CD8-positive, alpha-beta memory T cell (primary cell): ENCODE measurements at regions not wholly inside any gene's neighbourhood (a gene's known extent, or its start where the extent isn't known, plus 50 kb on each side); places are given as distances from the start of the nearest gene placed in this dataset.

Source experiments
- CTCF ChIA-PET: fragments of 350-600 bp; sonication (Branson Sonifier 250); formaldehyde crosslinking; loops from one replicate; lab custom pipeline; 2021; ENCODE audit warnings: antibody characterized with exemption; lab: Charles Lee
- POLR2A ChIA-PET: fragments of 350-600 bp; sonication (Branson Sonifier 250); formaldehyde crosslinking; loops from one replicate; lab custom pipeline; 2021; ENCODE audit warnings: antibody characterized with exemption; lab: Charles Lee
- DNase-seq, 5 donors: peaks; one replicate each; pipeline versions ENCODE4 v3.0.0 to v3.0.0-alpha.2; 2020 to 2022; ENCODE audit warnings: mixed read lengths in 1 of 5
- H3K27ac ChIP-seq: one replicate; pipeline ENCODE4 v1.7.0; 2013; ENCODE audit warnings: low read depth, mild to moderate bottlenecking, low read length, moderate library complexity
- H3K27me3 ChIP-seq: 2 replicates; pipeline ENCODE4 v1.7.0; 2013; ENCODE audit warnings: low read length, mild to moderate bottlenecking; ENCODE audit not compliant: insufficient read depth, poor library complexity, severe bottlenecking
- H3K36me3 ChIP-seq: 2 replicates; pipeline ENCODE4 v1.7.0; 2013; ENCODE audit warnings: mild to moderate bottlenecking, low read length, moderate library complexity; ENCODE audit not compliant: insufficient read depth
- H3K4me1 ChIP-seq: 2 replicates; pipeline ENCODE4 v1.7.0; 2013; ENCODE audit warnings: mild to moderate bottlenecking, low read length, moderate library complexity; ENCODE audit not compliant: insufficient read depth
- H3K4me3 ChIP-seq: 2 replicates; pipeline ENCODE4 v1.7.0; 2013; ENCODE audit warnings: mild to moderate bottlenecking, low read length
- H3K9me3 ChIP-seq: 2 replicates; pipeline ENCODE4 v1.7.0; 2013; ENCODE audit warnings: mild to moderate bottlenecking, low read length
- H3K27ac Mint-ChIP-seq, 8 donors: one replicate each; pipeline ENCODE4 v1.8.0; 2020 to 2021; ENCODE audit warnings: mixed read lengths in 8 of 8, mild to moderate bottlenecking in 6 of 8, inconsistent platforms in 3 of 8, moderate library complexity in 3 of 8
- H3K27me3 Mint-ChIP-seq, 2 donors: one replicate each; pipeline ENCODE4 v1.8.0; 2020 to 2021; ENCODE audit warnings: mixed read lengths in 2 of 2, mild to moderate bottlenecking in 1 of 2, moderate library complexity in 1 of 2
- H3K36me3 Mint-ChIP-seq, 3 donors: one replicate each; pipeline ENCODE4 v1.8.0; 2020 to 2021; ENCODE audit warnings: mixed read lengths in 3 of 3, inconsistent platforms in 1 of 3, mild to moderate bottlenecking in 1 of 3
- H3K4me1 Mint-ChIP-seq, 3 donors: one replicate each; pipeline ENCODE4 v1.8.0; 2020 to 2021; ENCODE audit warnings: mixed read lengths in 3 of 3, inconsistent platforms in 1 of 3, mild to moderate bottlenecking in 1 of 3
- H3K4me3 Mint-ChIP-seq, 7 donors: one replicate each; pipeline ENCODE4 v1.8.0; 2020 to 2021; ENCODE audit warnings: mixed read lengths in 7 of 7, mild to moderate bottlenecking in 6 of 7, moderate library complexity in 4 of 7, inconsistent platforms in 2 of 7
- H3K9me3 Mint-ChIP-seq, 5 donors: one replicate each; pipeline ENCODE4 v1.8.0; 2020 to 2022; ENCODE audit warnings: mixed read lengths in 5 of 5, mild to moderate bottlenecking in 3 of 5, moderate library complexity in 2 of 5, inconsistent platforms in 1 of 5

DNA sequence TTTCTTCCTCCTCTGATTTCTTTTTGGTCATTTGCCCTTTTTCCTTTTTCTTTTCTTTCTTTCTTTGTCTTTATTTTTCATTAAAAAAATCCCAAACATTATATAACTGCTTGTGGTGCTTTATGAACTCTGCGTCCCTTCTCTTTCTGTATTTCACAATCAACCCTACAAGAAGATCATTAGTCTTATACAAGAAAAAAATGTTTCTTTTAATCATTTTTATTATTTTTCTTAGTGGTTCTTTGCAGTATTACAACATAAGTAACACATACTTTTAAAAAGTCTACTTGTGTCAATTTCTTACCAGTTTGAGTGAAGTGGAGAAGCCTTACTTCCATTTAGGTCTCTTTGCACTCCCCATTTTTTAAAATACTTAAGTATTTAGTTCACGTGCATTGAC, 212.7 kb upstream of the SMC2 start:
- Histone ChIP-seq H3K4me3 (no peak overlapping the region), H3K4me1 (no peaks in the 10 kb centered on the region), H3K36me3 (no peaks in the 10 kb centered on the region), H3K27me3 (no peaks in the 10 kb centered on the region), H3K27ac (no peak overlapping the region), H3K9me3 (no peaks in the 10 kb centered on the region)
- H3K36me3 Mint-ChIP-seq: no peaks in the 10 kb centered on the region
- ChIA-PET CTCF (no interaction called here), POLR2A (no interaction called here)
- no peaks in the 10 kb centered on the region for H3K4me1 Mint-ChIP-seq
- H3K27ac Mint-ChIP-seq: no peak overlapping the region
- H3K27me3 Mint-ChIP-seq: no peaks in the 10 kb centered on the region
- no peak overlapping the region for H3K4me3 Mint-ChIP-seq
- no peak for DNase-seq
- peaks cover 0 to 4% (median 0%) of the 10 kb centered on the region in 5 donors for H3K9me3 Mint-ChIP-seq

DNA sequence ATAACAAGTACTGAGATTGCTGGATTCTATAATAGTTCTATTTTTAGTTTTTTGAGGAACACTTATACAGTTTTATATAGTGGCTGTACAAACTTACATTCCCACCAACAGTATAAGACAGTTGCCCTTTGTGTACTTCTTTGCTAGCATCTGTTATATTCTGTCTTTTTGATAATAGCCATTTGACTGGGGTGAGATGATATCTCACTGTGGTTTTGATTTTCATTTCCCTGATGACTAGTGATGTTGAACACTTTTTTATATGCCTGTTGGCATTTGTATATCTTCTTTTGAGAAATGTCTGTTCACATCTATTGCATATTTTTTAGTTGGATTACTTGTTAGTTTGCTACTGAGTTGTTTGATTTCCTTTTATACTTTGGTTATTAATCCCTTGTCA, 204.1 kb upstream of the SMC2 start:
- peaks cover 0 to 7% (median 0%) of the 10 kb centered on the region in 5 donors for H3K9me3 Mint-ChIP-seq
- DNase-seq: no peak
- H3K36me3 Mint-ChIP-seq: no peaks in the 10 kb centered on the region
- H3K9me3 ChIP-seq: no peaks in the 10 kb centered on the region
- POLR2A ChIA-PET: no interaction called here
- H3K27ac ChIP-seq: no peak overlapping the region
- H3K27ac Mint-ChIP-seq: no peak overlapping the region
- H3K4me3 ChIP-seq: no peak overlapping the region
- no peak overlapping the region for H3K4me3 Mint-ChIP-seq
- H3K4me1 Mint-ChIP-seq: no peaks in the 10 kb centered on the region
- no peaks in the 10 kb centered on the region for H3K27me3 ChIP-seq
- no peaks in the 10 kb centered on the region for H3K4me1 ChIP-seq
- CTCF ChIA-PET: no interaction called here
- H3K27me3 Mint-ChIP-seq: peaks cover 0 to 2% of the 10 kb centered on the region in 2 donors
- no peaks in the 10 kb centered on the region for H3K36me3 ChIP-seq

DNA sequence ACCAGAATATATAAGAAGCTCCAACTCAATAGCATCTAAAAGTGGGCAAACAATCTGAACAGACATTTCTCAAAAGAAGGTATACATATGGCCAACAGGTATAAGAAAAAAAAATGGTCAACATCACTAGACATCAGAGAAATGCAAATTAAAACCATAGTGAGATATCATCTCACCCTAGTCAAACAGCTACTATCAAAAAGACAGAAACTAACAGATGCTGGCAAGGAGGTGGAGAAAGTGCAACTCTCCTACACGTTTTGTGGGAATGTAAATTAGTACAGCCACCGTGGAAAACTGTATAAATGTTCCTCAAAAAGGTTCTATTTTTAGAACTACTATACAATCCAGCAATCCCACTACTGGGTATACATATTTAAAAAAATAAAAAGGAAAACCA, 199.9 kb upstream of the SMC2 start:
- DNase-seq: no peak
- no peaks in the 10 kb centered on the region for H3K36me3 ChIP-seq
- no peaks in the 10 kb centered on the region for H3K36me3 Mint-ChIP-seq
- no peaks in the 10 kb centered on the region for H3K4me1 ChIP-seq
- peaks cover 0 to 4% (median 0%) of the 10 kb centered on the region in 5 donors for H3K9me3 Mint-ChIP-seq
- no peak overlapping the region for H3K4me3 ChIP-seq
- H3K4me1 Mint-ChIP-seq: no peaks in the 10 kb centered on the region
- H3K27me3 ChIP-seq: no peaks in the 10 kb centered on the region
- H3K27ac Mint-ChIP-seq: no peak overlapping the region
- H3K4me3 Mint-ChIP-seq: no peak overlapping the region
- no peak overlapping the region for H3K27ac ChIP-seq
- ChIA-PET POLR2A (no interaction called here), CTCF (no interaction called here)
- H3K9me3 ChIP-seq: no peaks in the 10 kb centered on the region
- H3K27me3 Mint-ChIP-seq: no peaks in the 10 kb centered on the region

DNA sequence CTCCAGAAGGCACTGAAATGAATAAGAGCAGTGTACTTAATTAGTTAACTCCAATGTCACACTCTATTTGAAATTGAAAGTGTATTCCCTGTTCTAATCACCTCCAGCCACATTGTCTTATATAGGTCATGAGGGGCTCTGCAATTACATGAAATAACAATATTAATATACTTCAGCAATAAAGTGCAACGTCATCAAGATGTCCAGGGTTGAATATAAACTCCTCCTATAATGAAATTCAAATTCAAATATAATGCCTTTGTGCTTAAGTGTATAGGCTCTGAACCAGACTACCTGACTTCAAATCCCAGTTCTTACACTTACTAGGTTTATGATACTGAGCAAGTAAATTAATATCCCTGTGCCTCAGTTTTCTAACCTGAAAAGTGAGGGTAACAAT, 195.6 kb upstream of the SMC2 start:
- Histone ChIP-seq H3K4me3 (no peak overlapping the region), H3K36me3 (no peaks in the 10 kb centered on the region), H3K27ac (no peak overlapping the region), H3K27me3 (no peaks in the 10 kb centered on the region), H3K4me1 (no peaks in the 10 kb centered on the region), H3K9me3 (no peaks in the 10 kb centered on the region)
- Mint-ChIP-seq H3K4me1 (no peaks in the 10 kb centered on the region), H3K27me3 (peaks cover 0 to 4% of the 10 kb centered on the region in 2 donors), H3K4me3 (no peak overlapping the region), H3K36me3 (no peaks in the 10 kb centered on the region), H3K27ac (no peak overlapping the region), H3K9me3 (no peaks in the 10 kb centered on the region)
- no peak for DNase-seq
- POLR2A ChIA-PET: no interaction called here
- CTCF ChIA-PET: no interaction called here

DNA sequence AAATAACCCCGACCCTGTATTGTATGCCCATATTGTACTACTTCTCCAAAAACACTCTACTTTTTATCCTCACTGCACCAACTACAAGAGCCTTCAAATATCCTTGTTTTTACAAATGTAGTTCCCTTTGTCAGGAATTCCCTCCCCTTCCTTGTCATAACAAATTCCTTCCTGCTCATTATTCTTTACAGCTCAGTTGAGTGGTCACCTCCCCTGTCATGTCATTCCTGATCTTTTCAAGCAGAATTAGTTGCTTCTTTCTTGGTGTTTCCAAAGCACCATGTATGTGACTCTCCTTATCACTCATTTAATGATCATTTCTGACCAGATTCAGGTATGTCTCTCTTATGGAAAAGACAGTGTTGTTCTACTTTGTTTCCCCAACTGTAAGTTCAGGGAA, 194.2 kb upstream of the SMC2 start:
- CTCF ChIA-PET: no interaction called here
- H3K4me3 ChIP-seq: no peak overlapping the region
- H3K27me3 ChIP-seq: no peaks in the 10 kb centered on the region
- no peak for DNase-seq
- Mint-ChIP-seq H3K4me3 (no peak overlapping the region), H3K36me3 (no peaks in the 10 kb centered on the region), H3K27me3 (peaks cover 0 to 6% of the 10 kb centered on the region in 2 donors), H3K27ac (no peak overlapping the region), H3K9me3 (no peaks in the 10 kb centered on the region), H3K4me1 (no peaks in the 10 kb centered on the region)
- no peak overlapping the region for H3K27ac ChIP-seq
- no peaks in the 10 kb centered on the region for H3K4me1 ChIP-seq
- no peaks in the 10 kb centered on the region for H3K36me3 ChIP-seq
- H3K9me3 ChIP-seq: no peaks in the 10 kb centered on the region
- POLR2A ChIA-PET: no interaction called here

DNA sequence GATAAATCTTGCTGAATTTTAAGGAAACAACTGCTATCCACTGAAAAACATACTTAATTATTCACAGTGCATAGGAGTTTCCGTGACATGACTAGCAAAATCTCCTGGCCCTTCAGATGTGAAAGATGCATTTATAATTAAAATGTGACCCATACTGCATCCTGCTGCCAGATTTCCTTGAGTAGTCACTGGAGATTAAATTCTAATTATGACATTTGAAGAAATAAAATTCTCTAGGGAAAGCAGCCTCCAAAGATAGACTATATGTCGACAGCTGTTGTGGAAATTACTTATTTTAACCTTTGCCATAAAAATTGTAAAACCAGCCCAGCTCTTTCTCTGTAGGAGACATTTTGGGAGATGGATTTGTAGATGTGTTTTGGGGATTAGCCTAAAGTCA, 193.6 kb upstream of the SMC2 start:
- no peak overlapping the region for H3K27ac ChIP-seq
- no peak overlapping the region for H3K27ac Mint-ChIP-seq
- H3K4me1 Mint-ChIP-seq: no peaks in the 10 kb centered on the region
- no peak overlapping the region for H3K4me3 ChIP-seq
- no peaks in the 10 kb centered on the region for H3K36me3 Mint-ChIP-seq
- H3K36me3 ChIP-seq: no peaks in the 10 kb centered on the region
- ChIA-PET CTCF (no interaction called here), POLR2A (no interaction called here)
- H3K9me3 Mint-ChIP-seq: no peaks in the 10 kb centered on the region
- no peaks in the 10 kb centered on the region for H3K4me1 ChIP-seq
- no peak for DNase-seq
- no peaks in the 10 kb centered on the region for H3K27me3 ChIP-seq
- H3K27me3 Mint-ChIP-seq: peaks cover 0 to 6% of the 10 kb centered on the region in 2 donors
- no peak overlapping the region for H3K4me3 Mint-ChIP-seq
- H3K9me3 ChIP-seq: no peaks in the 10 kb centered on the region

DNA sequence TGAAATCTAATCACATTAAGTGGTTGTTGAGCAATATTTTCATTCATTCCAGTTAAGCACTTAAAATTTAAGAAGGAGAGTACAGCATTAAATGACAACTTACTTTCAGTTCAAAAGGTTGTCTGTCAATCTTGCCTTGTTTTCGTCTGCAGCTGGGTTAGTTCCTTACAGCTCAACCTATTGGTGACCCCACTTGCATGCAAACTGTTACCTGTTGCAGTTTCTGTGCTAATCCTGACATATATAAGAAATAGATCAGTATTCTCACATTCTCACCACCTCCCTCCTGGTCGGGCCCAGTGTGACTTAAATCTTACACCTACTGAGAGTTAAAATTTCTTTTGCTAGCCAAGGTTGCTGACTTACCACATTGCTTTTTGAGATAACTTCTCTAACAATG, 191.8 kb upstream of the SMC2 start:
- Mint-ChIP-seq H3K36me3 (no peaks in the 10 kb centered on the region), H3K9me3 (no peaks in the 10 kb centered on the region), H3K27me3 (peaks cover 0 to 6% of the 10 kb centered on the region in 2 donors), H3K27ac (no peak overlapping the region), H3K4me3 (no peak overlapping the region), H3K4me1 (no peaks in the 10 kb centered on the region)
- ChIA-PET CTCF (no interaction called here), POLR2A (no interaction called here)
- H3K4me1 ChIP-seq: no peaks in the 10 kb centered on the region
- no peak overlapping the region for H3K27ac ChIP-seq
- H3K36me3 ChIP-seq: no peaks in the 10 kb centered on the region
- H3K27me3 ChIP-seq: no peaks in the 10 kb centered on the region
- no peaks in the 10 kb centered on the region for H3K9me3 ChIP-seq
- no peak overlapping the region for H3K4me3 ChIP-seq
- no peak for DNase-seq

DNA sequence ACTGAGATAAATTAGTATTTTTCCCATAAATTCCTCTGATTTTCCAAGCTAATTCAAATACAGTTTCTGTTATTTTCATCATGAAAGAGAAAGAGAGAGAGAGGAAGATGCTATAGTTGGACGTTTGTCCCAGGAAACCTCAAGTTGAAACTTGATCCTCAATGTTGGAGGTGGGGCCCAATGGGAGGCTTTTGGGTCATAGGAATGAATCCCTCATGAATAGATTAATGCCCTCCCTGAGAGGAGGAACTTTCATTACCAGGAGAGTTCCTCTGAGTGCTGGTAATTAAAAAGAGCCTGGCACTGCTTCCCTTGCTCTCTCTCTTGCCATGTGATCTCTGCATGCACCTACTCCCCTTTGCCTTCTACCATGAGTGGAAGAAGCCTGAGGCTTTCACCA, 189.9 kb upstream of the SMC2 start:
- CTCF ChIA-PET: no interaction called here
- H3K27ac Mint-ChIP-seq: no peak overlapping the region
- H3K36me3 ChIP-seq: no peaks in the 10 kb centered on the region

DNA sequence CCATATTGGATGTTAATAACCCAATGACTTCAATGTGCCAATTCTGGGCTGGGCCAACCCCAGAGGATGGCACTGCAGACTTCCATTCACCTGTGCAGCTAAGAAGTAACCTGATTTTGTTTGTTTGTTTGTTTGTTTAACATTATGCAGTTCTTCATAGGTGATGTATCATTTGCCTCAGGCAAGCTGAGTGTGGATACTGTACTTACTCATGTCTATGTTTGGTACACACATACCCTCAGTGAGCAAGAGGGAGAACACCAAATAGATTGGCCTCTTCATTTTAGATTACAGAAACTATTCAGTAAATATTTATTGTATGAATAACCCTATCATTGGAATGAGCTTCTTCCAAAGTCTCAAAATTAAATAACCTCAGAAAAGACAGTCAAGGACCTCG, 180.2 kb upstream of the SMC2 start:
- H3K27ac ChIP-seq: no peak overlapping the region
- DNase-seq: no peak
- H3K27me3 Mint-ChIP-seq: no peaks in the 10 kb centered on the region
- H3K4me1 ChIP-seq: no peaks in the 10 kb centered on the region
- no peaks in the 10 kb centered on the region for H3K27me3 ChIP-seq
- CTCF ChIA-PET: no interaction called here
- POLR2A ChIA-PET: no interaction called here
- no peaks in the 10 kb centered on the region for H3K36me3 Mint-ChIP-seq
- no peaks in the 10 kb centered on the region for H3K9me3 ChIP-seq
- peaks cover 0 to 3% (median 0%) of the 10 kb centered on the region in 5 donors for H3K9me3 Mint-ChIP-seq
- no peak overlapping the region for H3K4me3 ChIP-seq
- H3K4me1 Mint-ChIP-seq: no peaks in the 10 kb centered on the region
- H3K4me3 Mint-ChIP-seq: no peak overlapping the region
- no peaks in the 10 kb centered on the region for H3K36me3 ChIP-seq
- no peak overlapping the region for H3K27ac Mint-ChIP-seq

More for the DNA sequence above, 189.9 kb upstream of the SMC2 start:
- no peak overlapping the region for H3K4me3 Mint-ChIP-seq
- H3K9me3 ChIP-seq: no peaks in the 10 kb centered on the region
- peaks cover 0 to 6% of the 10 kb centered on the region in 2 donors for H3K27me3 Mint-ChIP-seq
- no peaks in the 10 kb centered on the region for H3K27me3 ChIP-seq
- no peaks in the 10 kb centered on the region for H3K4me1 ChIP-seq
- no peak overlapping the region for H3K4me3 ChIP-seq
- no peaks in the 10 kb centered on the region for H3K9me3 Mint-ChIP-seq
- H3K36me3 Mint-ChIP-seq: no peaks in the 10 kb centered on the region
- H3K4me1 Mint-ChIP-seq: no peaks in the 10 kb centered on the region
- POLR2A ChIA-PET: no interaction called here
- DNase-seq: no peak
- H3K27ac ChIP-seq: no peak overlapping the region
